ENCODE measurements at regions not wholly inside any gene's neighbourhood (a gene's known extent, or its start where the extent isn't known, plus 50 kb on each side); places are given as distances from the start of the nearest gene placed in this dataset.

GRCh38 chr5:174311531-174312269 is 266.2 kb downstream of the NSG2 start:
- TF ChIP-seq CTCF (IDR thresholded peaks at IDR 0.05; ENCODE audit: insufficient read depth, low read length) (peak; percentile 36), GABPA (IDR thresholded peaks at IDR 0.05; ENCODE audit: low read depth) (no peak), POLR2AphosphoS5 (IDR thresholded peaks at IDR 0.05; ENCODE audit: low read depth) (no peak), REST (IDR thresholded peaks at IDR 0.05; ENCODE audit: insufficient replicate concordance, low read depth) (no peak), SPI1 (IDR thresholded peaks at IDR 0.05; ENCODE audit: borderline replicate concordance, low read depth) (no peak)
